ENCODE measurements at regions not wholly inside any gene's neighbourhood (a gene's known extent, or its start where the extent isn't known, plus 50 kb on each side); places are given as distances from the start of the nearest gene placed in this dataset.

GRCh38 chr15:38876621-38877020, 312.0 kb upstream of the RASGRP1 start:
- Histone ChIP-seq H3K36me3 (ENCODE audit: control insufficient read depth, insufficient read depth, low read length) (no peaks in the 10 kb centered on the region), H3K27me3 (ENCODE audit: control insufficient read depth, insufficient read depth, low read length) (no peaks in the 10 kb centered on the region), H3K4me3 (ENCODE audit: low read depth, low read length) (no peak overlapping the region)
- no peak for DNase-seq (ENCODE audit: low read depth)
- no peak for TF ChIP-seq CTCF (IDR thresholded peaks at IDR 0.05; ENCODE audit: insufficient read depth, low read length, poor library complexity, severe bottlenecking)

DNA sequence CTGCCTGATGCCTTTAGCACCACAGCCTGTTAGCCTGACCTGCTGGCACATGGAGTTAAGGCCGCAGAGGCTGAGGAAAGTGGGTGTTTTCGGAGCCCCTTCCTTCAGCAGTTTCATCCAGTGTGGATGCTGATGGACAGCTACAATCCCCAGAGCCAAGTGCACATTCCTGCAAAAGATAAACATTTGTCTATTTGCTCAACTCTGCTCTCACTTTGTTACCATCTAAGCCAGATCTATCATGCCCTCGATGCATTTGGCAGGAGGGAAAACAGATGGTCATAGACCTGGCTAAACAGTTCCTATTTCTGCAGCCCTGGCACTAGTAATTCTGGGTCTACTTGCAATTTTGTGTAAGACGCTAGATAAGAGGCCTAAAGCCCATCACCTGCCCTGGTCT, 312.9 kb upstream of the RASGRP1 start:
- H3K4me3 ChIP-seq (ENCODE audit: low read depth, low read length): no peak overlapping the region
- no peak for TF ChIP-seq CTCF (IDR thresholded peaks at IDR 0.05; ENCODE audit: insufficient read depth, low read length, poor library complexity, severe bottlenecking)

DNA sequence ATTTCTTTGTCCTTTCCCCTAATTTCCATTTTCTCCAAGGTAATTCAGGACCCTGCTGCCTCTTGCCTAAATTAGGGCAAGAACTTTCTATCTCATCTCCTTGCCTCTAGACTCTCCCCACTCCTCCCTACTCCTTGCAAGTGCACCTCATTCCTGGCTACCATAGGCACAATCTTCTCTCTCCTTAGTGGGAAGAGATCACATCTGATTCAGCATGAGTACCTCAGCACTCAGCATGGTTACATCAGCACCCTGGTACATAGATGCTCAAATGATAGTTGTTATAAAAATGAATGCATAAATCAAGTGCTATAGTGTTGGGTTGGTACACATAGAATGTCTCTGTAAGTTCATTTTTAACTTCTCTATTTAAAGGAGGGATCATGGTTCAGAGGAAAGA, 313.4 kb upstream of the RASGRP1 start:
- TF ChIP-seq CTCF (IDR thresholded peaks at IDR 0.05; ENCODE audit: insufficient read depth, low read length, poor library complexity, severe bottlenecking): no peak
- Histone ChIP-seq H3K36me3 (ENCODE audit: control insufficient read depth, insufficient read depth, low read length) (no peaks in the 10 kb centered on the region), H3K4me3 (ENCODE audit: low read depth, low read length) (no peak overlapping the region), H3K27me3 (ENCODE audit: control insufficient read depth, insufficient read depth, low read length) (no peaks in the 10 kb centered on the region)
- no peak for DNase-seq (ENCODE audit: low read depth)

More for the DNA sequence above, 312.9 kb upstream of the RASGRP1 start:
- H3K36me3 ChIP-seq (ENCODE audit: control insufficient read depth, insufficient read depth, low read length): no peaks in the 10 kb centered on the region
- no peak for DNase-seq (ENCODE audit: low read depth)
- H3K27me3 ChIP-seq (ENCODE audit: control insufficient read depth, insufficient read depth, low read length): no peaks in the 10 kb centered on the region

DNA sequence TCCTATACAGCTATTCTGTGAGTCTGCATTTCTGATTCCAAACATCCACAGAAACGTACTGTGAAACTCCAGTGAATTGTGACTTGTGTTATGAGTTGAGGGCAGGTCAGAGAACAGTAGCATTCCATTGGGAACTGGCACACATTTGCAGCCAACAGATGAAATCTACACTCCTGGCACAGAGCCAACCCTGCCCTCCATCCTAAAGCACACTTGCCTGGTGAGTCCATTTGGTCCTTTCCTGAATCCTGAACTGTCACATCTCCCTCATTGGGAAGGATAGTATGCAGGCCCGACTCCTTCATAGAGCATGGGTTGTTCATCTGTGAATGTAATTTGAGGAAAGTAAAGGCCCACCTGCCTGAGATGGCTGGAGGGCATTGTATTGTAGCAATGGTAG, 314.3 kb upstream of the RASGRP1 start:
- no peak overlapping the region for H3K4me3 ChIP-seq (ENCODE audit: low read depth, low read length)
- no peaks in the 10 kb centered on the region for H3K36me3 ChIP-seq (ENCODE audit: control insufficient read depth, insufficient read depth, low read length)
- DNase-seq (ENCODE audit: low read depth): no peak
- TF ChIP-seq CTCF (IDR thresholded peaks at IDR 0.05; ENCODE audit: insufficient read depth, low read length, poor library complexity, severe bottlenecking): no peak
- H3K27me3 ChIP-seq (ENCODE audit: control insufficient read depth, insufficient read depth, low read length): no peaks in the 10 kb centered on the region

DNA sequence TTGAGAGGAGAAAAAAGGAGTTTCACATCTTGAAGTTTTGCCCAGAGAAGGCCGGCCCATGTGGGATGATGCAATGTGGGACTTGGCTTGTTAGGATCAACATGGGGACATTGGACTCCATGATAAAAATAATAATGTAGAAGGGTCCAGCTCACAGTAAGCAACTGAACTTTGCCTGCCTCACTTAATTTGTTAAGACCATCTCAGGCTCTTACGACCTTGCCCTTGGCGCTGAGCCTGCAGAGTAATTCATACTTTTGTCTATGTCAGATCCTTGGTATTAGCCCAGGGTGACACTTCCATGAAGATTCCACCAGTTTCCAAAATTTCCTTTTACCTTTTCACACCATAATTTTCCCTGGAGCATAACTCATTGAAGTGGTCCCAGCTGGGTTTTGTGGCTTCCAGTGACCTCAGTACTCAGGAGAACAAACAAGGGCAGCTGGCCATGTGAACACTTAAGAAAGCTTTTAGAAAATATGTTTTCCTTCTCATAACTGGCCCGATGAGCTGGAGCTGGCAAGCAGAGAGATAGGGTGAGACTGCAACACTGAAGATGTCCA, 315.4 kb upstream of the RASGRP1 start:
- DNase-seq (ENCODE audit: low read depth): no peak

More for the DNA sequence above, 315.4 kb upstream of the RASGRP1 start:
- no peaks in the 10 kb centered on the region for H3K36me3 ChIP-seq (ENCODE audit: control insufficient read depth, insufficient read depth, low read length)
- no peak overlapping the region for H3K4me3 ChIP-seq (ENCODE audit: low read depth, low read length)
- no peak for TF ChIP-seq CTCF (IDR thresholded peaks at IDR 0.05; ENCODE audit: insufficient read depth, low read length, poor library complexity, severe bottlenecking)
- no peaks in the 10 kb centered on the region for H3K27me3 ChIP-seq (ENCODE audit: control insufficient read depth, insufficient read depth, low read length)

All from kidney epithelial cell (primary cell).